GM21825 (cell line): ENCODE measurements at regions not wholly inside any gene's neighbourhood (a gene's known extent, or its start where the extent isn't known, plus 50 kb on each side); places are given as distances from the start of the nearest gene placed in this dataset.
"Not testable (repeated sequence)": the region's sequence is repeated elsewhere in the genome, so short reads cannot be mapped to it uniquely, and the experiment has no call there.

Experiments used
- ATAC-seq: cut with Tn5 transposase; IDR thresholded peaks from one replicate; pipeline ENCODE4 v1.9.1; 2021; ENCODE audit warnings: mild to moderate bottlenecking, moderate library complexity; ENCODE audit not compliant: unreplicated experiment

DNA sequence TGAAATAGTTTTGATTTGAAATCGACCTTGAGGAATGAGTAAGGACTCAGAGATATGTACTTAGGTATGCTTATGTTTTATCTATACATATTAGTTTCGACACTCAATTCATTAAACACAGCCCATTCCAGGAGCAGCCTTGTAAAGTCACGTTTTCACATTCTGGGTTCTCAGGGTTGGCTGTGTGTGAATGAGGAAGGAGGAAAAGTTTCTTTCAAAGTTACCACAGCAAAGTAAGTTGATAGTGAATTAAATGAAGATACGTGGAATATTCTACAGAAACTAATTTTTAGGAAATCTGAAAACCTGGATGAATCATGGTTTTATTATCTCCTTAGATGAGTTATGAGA is 133.5 kb downstream of the C3orf38 start:
- no peak for ATAC-seq

DNA sequence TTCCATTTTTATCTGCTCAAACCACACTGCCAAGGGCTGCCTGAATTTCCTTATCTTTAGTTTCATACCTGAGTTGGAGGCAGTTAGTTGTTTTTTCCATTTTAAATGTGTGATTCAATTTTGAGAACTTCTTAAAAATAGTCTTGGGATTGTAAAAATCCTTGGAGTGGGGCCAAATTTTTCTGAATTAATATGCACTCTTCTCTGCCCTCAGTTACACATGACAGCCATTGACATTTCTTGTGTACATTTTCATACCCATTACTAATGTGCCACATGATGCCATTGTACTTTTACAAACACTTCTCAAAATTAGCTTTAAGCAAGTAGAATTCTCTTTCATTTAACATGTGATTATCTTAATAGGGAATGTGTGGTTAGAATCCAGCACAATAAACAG is 141.7 kb downstream of the C3orf38 start:
- no peak for ATAC-seq

DNA sequence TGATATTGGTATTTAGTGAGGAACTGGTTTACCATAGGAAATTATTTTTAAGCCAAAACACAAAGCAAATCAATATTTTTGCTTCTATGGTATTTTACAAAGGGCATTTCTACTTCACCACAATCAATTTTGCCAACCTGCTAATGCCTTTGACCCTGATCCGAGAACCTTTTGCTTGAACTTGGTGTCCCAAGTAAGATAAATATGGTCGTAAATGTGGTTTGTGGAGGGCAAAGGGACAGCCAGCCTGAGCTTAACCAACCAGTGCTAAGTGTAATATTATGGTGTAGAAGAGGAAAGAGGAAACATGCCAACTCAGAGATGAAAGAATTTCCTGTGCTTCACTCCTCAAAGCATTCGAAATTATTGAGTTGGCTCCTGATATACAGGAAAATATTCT is 148.4 kb downstream of the C3orf38 start:
- ATAC-seq = no peak

DNA sequence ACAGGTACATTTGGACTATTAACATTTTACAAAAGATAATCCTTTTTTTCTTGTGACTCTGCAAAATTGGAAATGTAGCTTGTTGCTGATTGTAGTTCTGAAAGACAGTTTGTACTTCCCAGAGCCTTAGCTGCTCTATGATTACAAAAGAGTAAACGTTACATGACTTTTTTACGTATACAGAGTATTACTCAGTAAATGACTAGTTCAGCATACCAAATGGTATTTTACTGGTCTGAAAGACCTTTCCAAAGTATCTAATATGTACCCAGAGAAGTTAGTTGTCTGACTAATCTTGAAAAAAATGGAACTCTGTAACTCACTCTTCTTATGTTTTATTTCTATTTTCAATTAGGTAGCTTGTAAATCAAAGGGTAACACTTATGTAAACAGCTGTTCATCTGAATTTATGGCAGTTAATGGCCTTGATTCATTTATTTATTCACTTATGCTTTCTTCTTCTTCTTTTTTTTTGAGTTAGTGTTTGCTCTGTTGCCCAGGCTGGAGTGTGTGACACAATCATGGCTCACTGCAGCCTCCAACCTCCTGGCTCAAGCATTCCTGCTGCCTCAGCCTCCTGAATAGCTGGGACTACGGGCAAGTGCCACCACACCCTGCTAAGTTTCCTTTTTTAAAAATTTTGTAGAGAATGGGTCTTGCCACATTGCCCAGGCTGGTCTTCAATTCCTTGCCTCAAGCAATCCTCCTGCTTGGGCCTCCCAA is 151.7 kb downstream of the C3orf38 start:
- no peak for ATAC-seq

DNA sequence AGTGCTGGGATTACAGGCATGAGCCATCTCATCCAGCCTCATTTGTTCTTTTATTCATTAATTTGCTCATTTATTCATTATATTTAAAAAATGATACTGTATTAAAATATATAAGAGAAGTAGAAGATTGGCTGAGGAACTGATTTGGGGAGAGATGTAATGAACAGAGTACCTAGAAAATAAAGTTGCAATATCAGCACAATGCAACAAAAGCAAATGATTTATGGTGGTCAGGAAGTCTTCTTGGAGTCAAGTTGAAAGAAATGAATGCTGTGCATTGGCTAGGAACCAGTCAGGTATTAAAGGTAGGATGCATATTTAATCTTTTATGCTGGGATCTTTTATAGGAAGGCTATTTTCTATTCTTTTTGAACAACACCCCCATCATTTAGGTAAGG is 152.2 kb downstream of the C3orf38 start:
- no peak for ATAC-seq

DNA sequence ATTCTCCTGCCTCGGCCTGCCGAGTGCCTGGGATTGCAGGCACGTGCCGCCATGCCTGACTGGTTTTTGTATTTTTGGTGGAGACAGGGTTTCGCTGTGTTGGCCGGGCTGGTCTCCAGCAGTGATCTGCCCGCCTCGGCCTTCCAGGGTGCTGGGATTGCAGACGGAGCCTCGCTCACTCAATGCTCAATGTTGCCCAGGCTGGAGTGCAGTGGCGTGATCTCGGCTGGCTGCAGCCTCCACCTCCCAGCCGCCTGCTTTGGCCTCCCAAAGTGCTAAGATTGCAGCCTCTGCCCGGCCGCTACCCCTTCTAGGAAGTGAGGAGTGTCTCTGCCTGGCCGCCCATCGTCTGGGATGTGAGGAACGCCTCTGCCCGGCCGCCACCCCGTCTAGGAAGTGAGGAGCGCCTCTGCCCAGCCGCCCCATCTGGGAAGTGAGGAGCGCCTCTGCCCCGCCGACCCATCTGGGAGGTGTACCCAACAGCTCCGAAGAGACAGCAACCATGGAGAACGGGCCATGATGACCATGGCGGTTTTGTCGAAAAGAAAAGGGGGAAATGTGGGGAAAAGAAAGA is 153.7 kb downstream of the C3orf38 start:
- not testable (repeated sequence) for ATAC-seq

DNA sequence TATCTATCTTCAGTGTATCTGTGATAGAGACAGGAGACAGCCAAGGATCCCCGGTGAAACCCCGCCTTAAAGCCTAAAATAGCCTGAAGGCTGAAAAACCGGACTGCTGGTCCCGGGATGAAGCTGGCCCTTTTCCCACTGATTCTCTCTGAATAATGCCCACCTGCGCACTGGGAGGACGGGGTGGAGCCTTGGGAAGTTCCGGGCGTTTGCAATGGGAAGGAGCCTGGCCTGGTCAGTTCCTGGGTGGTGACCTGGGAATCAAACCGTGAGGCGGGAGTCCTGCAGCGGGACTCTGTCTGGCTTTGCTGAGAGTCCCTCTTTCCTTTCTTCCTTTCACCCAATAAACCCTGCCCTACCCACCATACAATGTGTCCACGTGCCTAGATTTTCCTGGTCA is 157.9 kb downstream of the C3orf38 start:
- ATAC-seq = no peak

DNA sequence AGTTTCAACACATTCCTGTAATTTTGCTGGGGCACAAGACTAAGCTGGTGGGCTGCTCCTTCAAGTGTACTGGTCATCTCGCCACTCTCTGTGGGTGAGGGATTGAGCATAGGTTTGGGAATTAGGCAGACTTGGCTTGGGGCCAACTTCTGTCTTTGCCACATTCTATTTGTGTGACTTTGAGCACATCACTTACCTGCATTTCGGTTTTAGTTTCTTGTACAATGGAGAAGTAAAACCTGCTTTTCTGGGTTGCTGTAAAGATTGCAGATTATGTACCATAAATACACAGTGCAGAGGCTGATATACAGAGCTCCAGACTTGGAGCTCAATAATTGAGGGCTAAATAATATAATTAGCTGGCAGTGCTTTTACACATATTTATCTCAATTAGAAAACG is 162.1 kb downstream of the C3orf38 start:
- ATAC-seq = no peak

DNA sequence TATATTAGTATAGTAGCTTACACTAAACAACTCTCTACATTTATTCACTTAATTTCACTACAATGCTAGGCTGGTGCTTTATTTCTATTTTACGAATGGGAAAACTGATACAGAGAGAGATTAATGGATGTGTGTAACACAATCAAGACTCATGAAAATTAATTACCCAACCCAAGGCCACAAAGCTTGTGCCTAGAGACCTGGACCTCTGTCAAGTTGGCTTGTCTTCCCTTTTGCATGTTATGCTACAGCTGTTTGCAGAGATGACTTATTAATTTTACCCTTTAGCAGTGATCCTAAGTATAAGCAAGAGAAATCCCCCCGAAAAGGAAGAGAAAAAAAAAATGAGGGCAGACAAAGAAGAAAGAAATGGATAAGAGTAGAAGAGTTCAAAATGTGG is 162.5 kb downstream of the C3orf38 start:
- ATAC-seq = no peak

DNA sequence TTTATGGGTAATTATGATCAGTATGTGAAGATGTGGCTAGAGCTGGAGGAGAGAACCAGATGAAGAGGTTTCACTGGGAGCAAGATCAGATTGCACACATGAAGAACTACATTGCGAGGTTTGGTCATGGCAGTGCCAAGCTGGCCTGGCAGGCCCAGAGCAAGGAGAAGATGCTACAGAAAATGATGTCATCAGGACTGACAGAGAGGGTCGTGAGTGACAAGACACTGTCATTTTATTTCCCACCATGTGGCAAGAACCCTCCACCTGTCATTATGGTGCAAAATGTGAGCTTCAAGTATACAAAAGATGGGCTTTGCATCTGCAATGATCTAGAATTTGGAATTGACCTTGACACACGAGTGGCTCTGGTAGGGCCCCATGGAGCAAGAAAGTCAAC is 168.3 kb downstream of the C3orf38 start:
- ATAC-seq = no peak

DNA sequence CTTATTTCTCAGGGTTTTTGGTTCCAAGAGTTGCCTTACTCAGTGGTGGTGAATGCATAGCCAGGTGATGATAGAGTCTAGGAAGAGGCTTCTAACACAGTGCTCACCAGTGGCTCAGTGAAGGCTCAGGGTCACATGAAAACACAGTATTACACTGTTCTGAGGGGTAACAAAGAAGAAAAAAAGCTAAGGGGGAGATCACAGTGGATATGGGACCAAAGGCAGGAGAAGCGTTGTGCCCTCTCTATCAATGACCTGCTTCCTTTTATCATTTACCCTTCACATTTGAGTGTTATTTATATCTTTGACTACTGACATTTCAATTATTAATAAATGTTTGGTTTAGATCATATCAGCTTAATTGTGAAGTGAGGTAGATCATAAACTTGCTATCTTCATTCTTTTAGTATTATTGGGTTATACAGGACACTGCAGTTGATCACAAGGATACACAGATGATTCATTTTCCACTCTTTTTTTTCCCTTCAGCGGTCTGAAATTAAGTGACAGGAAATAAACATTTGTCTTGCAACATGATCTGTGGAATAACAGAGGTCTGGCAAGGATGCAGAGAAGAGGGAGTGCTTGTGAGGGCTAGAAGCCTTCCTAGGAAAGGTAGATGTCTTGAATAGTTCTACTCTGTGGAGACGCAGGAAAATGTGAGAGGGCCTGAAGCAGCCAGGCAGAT is 171.7 kb downstream of the C3orf38 start:
- no peak for ATAC-seq

DNA sequence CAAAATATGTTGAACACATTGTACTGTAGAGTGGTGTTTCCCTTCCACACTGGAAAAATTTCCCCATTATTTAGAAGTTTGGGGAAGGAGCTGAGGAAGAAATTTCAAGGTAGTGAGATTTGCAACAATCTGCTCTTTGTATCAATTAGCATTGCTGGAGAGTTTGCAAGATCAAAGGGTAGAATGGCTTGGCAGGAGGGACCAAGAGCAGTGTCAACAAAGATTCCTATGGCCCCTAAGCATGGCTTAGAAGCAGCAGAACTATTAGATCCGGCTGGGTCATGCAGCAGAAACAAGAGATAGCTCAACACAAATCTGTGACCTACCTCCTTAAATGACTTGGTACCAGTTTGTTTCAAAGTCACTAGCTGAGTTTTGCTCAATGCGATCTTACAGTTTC is 175.0 kb downstream of the C3orf38 start:
- ATAC-seq = no peak

DNA sequence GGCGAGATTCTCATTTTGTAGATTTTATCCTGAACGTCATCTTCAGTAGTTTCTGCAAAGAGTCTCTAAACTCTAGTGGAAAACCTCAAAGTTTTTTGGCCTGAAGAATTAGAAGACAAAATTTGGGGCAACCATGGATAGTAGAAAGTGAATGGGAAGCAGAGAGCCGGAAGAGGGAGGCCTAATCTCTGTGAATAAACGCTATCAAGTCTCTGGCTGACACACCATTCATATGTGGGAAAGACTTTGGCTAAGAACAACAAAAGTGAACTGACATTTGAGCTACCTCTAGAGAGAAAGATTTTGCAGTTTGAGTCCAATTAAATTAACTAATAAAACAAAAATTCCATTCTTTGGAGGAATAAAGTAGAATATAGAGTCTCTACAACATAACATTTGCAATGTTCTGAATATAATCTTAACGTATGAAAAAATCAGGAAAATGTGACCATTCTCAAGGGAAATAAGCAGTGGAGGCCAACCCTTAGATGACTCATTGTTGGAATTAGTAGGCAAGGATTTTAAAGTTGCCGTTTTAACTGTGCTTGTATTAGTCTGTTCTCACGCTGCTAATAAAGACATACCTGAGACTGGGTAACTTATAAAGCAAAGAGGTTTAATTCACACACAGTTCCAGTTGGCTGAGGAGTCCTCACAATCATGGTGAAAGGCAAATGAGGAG is 184.6 kb downstream of the C3orf38 start:
- ATAC-seq = no peak

DNA sequence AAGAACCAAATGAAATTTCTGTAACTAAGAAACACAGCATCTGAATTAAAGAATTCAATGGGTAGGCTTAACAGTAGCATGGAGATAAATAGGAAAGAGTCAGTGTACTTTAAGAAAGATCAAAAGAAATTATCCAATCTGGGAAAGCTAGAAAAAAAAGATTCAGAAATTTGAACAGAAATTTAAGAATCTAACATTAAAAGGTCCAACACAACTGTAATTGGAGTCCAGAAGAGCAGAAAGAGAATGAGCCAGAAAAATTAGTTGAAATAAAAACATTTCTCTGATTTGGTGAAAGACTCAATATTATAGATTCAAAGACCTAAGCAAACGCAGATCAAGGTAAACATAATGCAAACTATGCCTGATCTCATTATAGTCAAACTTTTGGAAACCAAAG is 187.1 kb downstream of the C3orf38 start:
- ATAC-seq = no peak

DNA sequence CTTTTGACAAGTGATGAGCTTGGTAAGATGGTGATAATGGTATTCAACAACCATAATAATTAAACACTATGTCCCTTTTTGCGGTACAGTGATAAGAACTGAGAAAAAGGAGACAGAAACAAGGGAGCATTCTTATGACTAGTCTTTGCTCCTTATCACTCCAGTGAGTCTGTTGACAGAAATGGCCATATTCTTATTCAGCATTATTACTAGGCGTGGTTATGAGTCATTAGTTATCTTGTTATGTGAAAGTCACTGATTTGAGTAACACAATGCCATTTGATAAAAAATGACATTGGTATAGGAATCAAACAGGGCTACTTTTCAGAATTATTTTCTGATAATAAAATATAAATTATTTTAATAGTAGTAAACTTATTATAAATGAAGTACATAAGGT is 193.5 kb downstream of the C3orf38 start:
- ATAC-seq = no peak

DNA sequence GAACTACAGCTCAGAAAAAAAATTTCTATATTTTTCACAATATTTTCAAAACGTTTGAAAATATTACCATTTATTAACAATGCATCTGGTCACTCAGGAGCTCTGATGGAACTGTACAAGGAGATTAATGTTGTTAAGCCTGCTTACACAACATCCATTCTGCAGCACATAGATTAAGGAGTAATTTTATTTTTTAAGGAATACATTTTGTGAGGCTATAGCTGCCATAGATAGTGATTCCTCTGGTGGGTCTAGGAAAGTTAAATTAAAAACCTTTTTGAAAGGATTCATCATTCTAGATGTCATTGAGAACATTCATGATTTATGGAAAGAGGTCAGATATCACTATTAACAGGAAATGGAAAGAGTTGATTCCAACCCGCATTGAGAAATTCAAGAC is 196.9 kb downstream of the C3orf38 start:
- no peak for ATAC-seq

DNA sequence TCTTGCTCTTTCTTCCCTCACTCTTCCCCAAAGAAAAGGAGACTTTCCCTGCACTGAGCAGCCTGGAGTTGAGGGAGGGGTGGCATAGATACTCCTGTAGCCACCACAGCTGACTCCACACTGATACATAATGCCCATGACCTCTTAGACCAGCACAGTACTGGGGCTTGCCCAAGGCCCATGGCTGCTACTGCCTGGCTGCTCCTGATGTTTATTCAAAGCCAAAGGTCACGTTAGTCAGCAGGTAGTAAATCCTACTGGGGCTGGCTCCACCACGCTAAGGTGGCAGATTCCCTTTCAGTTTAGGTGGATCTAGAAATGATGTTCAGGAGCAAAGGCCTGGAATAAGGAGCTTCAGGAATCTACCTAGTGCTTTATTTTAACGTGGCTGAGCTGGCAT is 212.7 kb downstream of the C3orf38 start:
- no peak for ATAC-seq

DNA sequence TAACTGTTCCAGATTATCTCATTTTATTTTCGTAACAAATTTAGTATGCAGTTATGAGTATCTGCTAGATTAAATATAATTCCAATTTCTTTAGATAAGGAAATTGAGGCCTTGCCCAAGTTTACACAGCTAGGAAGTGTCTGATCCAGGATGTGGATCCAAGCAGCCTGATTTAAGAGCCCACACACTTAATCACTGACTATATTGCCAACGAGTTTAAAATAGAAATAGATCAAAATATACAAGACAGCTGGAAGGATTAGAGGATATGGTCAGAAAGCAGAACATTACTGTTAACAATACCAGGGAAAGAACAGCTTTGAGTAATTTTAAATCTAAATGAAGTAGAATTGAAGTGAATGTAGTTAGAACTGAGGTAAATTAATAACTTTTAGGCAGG is 215.2 kb downstream of the C3orf38 start:
- ATAC-seq = no peak

DNA sequence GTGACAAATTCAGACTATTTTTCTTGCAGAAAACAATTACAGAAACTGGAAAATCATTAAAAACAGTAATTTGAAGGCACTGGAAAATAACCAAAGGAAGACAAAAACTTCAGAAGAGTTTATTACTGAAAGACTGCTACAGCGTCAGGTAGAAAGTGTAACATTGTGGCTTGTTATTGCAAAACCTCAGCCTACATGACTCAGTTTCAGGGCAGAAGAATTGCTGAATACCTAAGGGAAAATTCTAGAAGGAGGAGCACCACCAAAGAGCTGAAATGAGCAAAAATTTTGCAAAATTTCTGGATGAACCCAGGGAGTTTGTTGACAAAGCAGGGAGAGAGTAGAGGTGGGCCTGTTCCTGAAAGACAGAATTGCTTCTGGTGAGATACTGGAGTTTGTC is 219.6 kb downstream of the C3orf38 start:
- no peak for ATAC-seq

DNA sequence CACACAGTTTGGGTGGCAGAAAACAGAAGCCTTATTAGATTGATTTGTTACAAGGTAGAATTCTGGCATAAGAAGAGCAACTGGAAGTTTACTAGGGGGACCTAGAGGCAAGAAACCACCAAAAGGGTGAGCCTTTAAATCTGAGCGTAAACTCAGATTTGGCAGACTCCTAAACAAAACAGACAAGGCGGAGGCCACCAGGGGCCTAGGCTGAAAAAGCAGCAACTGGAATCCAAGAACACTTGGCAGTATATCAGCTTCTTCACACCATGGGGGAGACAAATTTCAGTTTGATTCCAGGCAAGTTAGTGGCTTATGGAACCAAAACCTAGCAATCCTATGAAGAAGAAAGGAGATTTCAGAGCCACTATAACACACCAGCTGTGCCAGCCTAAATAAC is 220.0 kb downstream of the C3orf38 start:
- no peak for ATAC-seq

DNA sequence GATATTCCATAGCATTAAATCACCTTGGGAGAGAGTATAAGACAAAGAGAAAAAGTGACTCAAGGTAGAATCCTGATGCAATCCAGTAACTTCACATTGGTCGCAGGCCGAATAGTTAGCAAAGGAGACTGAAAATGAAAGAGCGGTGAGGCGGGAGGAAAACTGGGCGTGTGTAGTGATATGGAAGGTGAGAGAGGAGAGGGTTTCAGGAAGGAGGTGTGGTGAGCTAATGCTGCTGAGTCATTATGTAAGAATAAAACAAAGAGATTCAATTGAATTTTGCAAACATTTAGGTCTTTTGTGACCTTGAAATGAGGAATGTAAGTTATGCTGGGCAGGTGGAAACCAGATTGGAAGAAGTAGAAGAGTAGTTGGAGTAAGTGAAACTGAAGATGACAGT is 235.3 kb downstream of the C3orf38 start:
- peak; percentile 92 for ATAC-seq

DNA sequence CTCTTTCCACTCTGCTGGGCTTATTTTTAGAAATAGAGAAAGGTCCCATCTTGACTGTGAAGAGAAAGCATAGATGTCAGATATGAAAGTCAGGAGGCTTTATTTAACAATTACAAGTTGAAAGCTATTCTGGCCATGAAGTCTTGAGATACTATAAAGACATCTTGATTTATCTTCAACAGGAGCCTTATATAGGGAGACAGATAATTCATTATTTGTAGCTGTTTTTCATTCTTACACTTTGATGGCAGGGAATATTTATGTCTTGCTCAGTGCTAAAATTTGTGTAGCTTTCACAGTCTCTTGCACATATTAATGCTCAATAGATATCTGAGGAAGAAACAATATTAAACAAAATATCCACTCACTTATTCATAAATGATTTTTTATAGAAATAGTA is 248.8 kb downstream of the C3orf38 start:
- ATAC-seq = no peak
